ENCODE measurements at regions not wholly inside any gene's neighbourhood (a gene's known extent, or its start where the extent isn't known, plus 50 kb on each side); places are given as distances from the start of the nearest gene placed in this dataset.

DNA sequence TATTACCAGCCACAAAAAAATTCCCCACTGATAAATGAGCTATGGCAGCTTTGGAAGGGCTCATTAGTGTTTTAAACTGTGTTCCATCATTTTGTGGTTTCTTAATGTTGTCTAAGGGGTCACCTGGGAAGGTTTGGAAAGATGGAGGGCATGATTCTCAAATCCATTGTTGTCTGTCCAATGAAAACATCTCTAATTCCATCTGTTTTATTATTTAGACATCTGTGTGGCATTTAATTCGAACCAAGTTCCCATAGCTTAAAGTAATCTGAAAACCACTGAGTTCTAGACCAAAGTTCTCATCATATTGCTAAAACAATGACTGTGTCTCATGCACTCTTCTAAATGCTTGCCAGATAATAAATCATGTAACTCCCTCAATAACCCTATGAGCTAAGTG, 103.8 kb upstream of the PPP3CA start:
- no peak overlapping the region for H3K4me3 ChIP-seq (replicated peaks; ENCODE audit: low read depth, low read length)
- no peak for DNase-seq (ENCODE audit: extremely low read depth, low read depth)
- TF ChIP-seq, protein P1, sequence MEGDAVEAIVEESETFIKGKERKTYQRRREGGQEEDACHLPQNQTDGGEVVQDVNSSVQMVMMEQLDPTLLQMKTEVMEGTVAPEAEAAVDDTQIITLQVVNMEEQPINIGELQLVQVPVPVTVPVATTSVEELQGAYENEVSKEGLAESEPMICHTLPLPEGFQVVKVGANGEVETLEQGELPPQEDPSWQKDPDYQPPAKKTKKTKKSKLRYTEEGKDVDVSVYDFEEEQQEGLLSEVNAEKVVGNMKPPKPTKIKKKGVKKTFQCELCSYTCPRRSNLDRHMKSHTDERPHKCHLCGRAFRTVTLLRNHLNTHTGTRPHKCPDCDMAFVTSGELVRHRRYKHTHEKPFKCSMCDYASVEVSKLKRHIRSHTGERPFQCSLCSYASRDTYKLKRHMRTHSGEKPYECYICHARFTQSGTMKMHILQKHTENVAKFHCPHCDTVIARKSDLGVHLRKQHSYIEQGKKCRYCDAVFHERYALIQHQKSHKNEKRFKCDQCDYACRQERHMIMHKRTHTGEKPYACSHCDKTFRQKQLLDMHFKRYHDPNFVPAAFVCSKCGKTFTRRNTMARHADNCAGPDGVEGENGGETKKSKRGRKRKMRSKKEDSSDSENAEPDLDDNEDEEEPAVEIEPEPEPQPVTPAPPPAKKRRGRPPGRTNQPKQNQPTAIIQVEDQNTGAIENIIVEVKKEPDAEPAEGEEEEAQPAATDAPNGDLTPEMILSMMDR (IDR thresholded peaks at IDR 0.05; ENCODE audit: low read depth, low read length, missing control alignments): no peak

DNA sequence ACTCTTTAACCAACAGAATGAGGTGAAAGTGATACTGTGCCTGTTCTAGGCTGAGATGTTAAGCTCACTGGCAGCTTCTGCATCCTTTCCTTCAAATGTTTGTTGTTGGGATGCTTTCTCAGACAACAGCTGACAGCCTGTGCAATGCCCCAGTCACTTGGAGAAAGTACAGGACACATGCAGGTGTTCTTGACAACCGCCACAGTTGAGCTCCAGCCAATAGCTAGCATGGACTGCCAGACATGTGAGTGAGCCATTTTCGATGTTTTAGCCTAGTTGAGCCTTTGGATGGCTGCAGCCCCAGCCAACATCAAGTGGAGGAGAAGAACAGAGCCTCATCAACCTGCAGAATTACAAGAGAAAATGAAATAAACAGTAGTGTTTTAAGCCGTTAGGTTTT, 94.1 kb upstream of the PPP3CA start:
- DNase-seq (ENCODE audit: extremely low read depth, low read depth): no peak
- no peak overlapping the region for H3K4me3 ChIP-seq (replicated peaks; ENCODE audit: low read depth, low read length)
- TF ChIP-seq, protein P1 (IDR thresholded peaks at IDR 0.05; ENCODE audit: low read depth, low read length, missing control alignments): no peak

DNA sequence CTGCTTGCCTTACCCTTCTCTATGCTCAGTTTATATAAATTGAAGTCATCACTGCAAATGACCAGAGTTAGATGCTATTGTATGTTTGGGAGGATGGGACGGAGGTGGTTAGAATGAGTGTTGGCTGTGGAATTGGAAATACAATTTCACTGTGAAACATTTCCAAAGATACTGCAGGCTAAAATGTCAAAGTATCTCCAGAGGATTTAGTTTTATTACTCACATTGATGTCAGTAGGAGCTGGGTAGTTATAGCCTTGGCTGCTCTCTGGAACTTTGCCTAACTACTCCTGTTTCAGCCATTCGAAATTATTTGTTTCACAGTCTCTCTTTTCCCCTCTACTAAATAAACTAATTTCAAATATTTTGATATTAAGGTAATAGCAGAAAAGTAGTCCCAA, 92.6 kb upstream of the PPP3CA start:
- H3K4me3 ChIP-seq (replicated peaks; ENCODE audit: low read depth, low read length): no peak overlapping the region
- no peak for DNase-seq (ENCODE audit: extremely low read depth, low read depth)
- TF ChIP-seq, protein P1 (IDR thresholded peaks at IDR 0.05; ENCODE audit: low read depth, low read length, missing control alignments): no peak

DNA sequence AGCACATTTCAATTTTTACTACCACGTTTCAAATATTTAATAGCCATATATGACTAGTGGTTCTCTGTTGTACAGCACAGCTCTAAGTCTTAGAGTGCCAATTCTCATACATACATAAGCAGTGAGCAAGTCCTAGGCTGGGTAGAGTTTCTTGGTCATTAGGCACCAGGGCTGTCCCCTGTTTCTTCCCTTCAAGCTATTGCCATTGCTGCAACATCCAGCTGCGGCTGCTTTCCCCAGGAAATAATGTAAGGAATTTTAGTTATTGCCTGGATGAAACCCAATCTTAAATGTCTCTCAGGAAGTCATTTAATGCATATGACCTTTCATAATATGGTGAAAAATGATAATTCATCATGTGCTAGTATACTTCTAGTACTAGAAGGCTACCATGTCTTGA, 74.1 kb upstream of the PPP3CA start:
- TF ChIP-seq, protein P1 (IDR thresholded peaks at IDR 0.05; ENCODE audit: low read depth, low read length, missing control alignments): no peak
- no peak for DNase-seq (ENCODE audit: extremely low read depth, low read depth)
- no peak overlapping the region for H3K4me3 ChIP-seq (replicated peaks; ENCODE audit: low read depth, low read length)

DNA sequence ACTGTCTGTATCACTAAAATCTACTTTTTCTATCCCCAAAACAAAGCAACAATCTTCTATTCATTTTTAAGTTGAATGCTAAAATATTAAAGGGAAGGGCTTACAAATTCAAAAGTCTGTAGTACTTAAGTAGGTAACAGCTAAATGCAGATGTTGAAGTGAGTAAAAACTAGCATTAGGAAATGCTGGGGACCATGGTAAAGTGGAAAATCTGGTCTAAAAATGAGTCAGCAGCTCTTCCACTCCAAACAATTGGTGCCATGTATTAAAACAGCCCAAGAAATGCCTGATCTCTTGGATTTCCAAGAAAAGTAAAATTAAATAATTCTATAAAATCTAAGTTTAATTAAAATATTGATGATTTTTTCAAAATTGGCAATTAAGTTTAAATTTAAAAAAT, 73.3 kb upstream of the PPP3CA start:
- TF ChIP-seq, protein P1 (IDR thresholded peaks at IDR 0.05; ENCODE audit: low read depth, low read length, missing control alignments): no peak
- DNase-seq (ENCODE audit: extremely low read depth, low read depth): no peak
- no peak overlapping the region for H3K4me3 ChIP-seq (replicated peaks; ENCODE audit: low read depth, low read length)

DNA sequence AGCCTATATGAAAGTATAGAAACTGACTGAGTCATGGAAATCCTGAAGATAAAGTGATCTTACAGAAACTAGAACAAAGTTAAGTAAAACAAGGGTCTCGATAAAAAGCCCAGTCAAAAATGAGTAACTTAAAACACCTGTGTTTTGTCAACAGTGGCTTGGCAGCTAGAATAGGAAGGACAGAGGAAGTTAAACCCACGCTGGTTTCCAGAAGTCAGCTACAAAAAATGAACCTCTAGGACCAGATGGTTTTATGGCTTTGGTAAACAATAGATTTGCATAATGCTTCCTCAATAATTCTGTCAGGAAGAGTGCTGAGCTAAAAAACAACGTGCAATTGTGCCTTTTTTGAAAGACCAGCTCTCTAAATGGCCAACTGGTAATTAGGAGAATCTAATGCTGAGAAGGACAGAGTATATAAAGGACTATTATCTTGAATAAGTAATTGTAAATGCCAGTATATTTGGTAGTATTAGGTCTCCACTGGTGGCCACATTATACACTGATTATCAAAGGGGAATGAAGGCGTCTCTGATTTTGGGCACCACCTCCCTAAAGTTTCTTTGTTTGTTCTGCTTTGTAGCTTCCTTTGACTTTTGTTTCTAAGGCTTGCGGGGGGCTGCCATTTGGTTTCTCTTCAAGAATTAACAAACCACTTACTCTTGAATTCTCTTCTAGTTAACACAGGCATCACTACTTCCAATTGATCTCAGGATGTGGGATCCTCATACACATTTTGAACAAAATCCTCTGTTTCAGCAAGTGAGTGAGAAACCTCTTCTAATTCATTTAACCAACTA, 72.2 kb upstream of the PPP3CA start:
- TF ChIP-seq, protein P1 (IDR thresholded peaks at IDR 0.05; ENCODE audit: low read depth, low read length, missing control alignments): no peak
- H3K4me3 ChIP-seq (replicated peaks; ENCODE audit: low read depth, low read length): no peak overlapping the region
- DNase-seq (ENCODE audit: extremely low read depth, low read depth): peak; percentile 59

DNA sequence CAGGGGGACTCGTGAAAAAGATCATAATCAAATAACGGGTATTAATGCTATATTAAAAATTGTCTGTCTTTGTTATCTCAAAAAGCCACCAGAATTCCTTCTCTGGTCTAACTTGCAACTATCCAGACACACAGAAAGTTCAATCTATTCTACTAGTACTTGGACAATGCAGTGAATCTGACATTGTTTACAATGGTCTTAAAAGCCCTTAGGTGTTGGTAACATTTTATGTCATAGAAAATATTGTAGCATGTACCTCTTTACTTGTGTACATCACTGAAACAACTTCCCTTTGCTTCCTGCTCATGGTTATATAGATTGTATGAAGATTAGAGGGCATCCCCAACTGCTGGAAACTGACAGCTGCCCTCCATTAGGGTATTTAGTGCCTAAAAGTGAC, 71.1 kb upstream of the PPP3CA start:
- no peak for DNase-seq (ENCODE audit: extremely low read depth, low read depth)
- no peak overlapping the region for H3K4me3 ChIP-seq (replicated peaks; ENCODE audit: low read depth, low read length)
- TF ChIP-seq, protein P1 (IDR thresholded peaks at IDR 0.05; ENCODE audit: low read depth, low read length, missing control alignments): no peak

Measured in HFF-Myc (cell line).